A172 (cell line): ENCODE measurements at regions not wholly inside any gene's neighbourhood (a gene's known extent, or its start where the extent isn't known, plus 50 kb on each side); places are given as distances from the start of the nearest gene placed in this dataset.

Source experiments
- DNase-seq: peaks from one replicate; pipeline ENCODE4 v3.0.0-alpha.2; 2015; ENCODE audit warnings: low spot score

- DNase-seq, result no peak
These were observed 376.1 kb downstream of the FBXW7 start for GRCh38 chr4:152159773-152160172.

- DNase-seq, result no peak
These were observed 377.7 kb downstream of the FBXW7 start for GRCh38 chr4:152158225-152158624.

DNA sequence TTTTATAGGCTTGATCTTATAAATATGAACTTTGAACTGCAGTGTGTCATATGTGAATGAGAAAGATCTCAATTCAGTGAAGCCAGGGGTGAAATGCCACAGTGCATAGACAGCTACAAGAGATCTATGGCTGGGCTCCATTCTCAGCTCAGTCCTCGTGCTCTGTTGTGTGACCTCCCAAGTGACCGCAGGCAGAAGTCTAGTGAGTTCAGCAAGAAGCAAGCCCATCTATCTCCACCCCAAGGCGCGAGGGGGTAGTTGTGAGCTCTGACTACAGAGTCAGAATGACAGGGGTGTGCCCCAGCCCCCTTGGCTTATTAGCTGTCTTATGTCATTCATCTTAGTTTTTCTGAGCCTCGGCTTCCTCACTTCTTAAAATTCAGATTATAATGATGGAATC lies 378.3 kb downstream of the FBXW7 start:
- no peak for DNase-seq

GRCh38 chr4:152156442-152156841 lies 379.4 kb downstream of the FBXW7 start:
- no peak for DNase-seq

DNA sequence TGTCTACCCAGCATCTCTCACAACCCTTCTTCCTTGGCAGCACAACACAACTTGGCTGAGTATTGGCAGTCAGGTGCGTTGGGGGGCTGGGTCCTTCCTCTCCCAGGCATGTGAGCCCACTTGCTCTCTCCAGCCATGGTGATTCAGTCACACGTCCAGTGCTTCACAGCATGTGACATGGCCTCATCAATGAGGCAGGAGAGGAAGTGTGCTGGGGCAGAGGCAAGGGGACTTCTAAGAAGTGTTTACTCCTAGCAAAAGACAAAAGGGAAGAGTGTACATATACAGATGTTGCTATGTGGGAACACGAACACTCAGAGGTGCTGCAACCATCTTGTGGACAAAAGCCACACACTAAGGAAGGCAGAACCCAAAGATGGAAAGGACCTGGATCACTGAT lies 380.8 kb downstream of the FBXW7 start:
- no peak for DNase-seq

DNA sequence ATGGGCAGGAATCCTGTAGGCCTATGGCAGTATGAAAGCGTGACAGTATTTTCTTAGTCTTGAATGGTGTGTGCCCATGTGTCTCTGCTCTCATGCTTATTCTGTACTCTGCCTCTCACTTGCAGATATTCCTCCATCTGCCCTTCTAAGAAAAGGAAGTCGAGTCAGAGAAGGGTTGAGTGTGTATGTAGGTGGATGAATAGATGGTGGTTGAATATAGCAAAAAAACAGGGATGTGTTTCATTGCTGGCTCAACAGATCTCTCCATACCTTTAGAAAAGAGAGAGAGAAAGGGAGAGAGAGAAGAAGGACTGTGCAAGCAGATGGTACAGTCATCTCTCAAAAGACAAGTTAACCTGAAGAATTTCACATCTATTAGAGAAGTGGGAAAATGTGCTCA lies 381.5 kb downstream of the FBXW7 start:
- DNase-seq, result no peak

DNA sequence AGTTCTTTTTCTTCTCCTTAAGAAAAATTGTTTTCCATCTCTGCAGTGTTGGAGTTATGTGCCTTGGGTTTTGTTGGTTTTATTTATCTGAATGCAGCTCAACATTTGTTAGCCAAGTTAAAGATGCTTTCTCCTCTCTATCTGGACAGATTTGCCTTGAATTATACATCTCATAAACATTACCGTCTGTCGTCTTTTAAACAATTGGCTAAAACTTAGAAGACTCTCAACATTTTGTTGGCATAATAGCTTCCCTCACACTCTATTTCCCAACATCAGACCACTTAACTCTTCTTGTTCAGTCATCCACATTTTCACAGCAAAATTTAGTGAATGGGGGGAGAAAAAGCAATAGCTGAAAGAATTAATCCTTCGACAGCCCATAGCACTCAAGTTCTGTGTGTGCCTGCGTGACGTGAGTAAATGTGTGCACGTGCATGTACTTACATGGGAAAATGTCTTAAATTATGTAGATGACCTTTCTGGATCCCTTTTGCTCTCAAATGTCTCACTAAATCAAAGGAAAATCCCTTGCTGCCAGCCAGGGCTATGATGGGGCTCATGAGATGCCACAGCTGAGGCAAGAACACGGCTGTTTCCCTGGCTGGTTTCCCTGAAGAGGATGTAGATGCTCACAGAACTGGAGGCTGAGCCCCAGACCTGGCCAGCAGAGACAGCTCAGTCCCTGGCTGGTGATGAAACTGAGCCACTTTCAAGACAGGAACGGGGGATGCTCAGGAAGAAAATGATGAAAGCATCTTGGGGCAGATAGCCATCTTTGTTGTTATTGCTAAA lies 382.2 kb downstream of the FBXW7 start:
- DNase-seq, result no peak

GRCh38 chr4:152150214-152150613 lies 385.7 kb downstream of the FBXW7 start:
- DNase-seq, result no peak

DNA sequence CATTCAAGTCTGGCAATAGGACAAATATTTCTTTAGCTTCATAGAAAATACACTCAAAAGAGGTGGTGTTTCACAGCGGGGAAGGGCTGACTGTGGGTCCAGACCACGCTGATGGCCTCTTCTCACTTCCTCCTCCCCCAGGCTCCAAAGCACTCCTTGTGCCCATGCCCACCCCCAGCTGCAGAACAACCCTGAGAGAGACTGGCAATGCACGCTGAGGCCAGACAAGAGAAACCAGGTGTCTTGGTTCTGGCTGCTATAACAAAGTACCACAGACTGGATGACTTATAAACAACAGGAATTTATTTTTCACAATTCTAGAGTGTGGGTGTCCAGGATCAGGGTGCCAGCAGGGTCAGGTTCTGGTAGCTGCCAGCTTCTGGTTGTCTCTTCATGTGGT lies 386.1 kb downstream of the FBXW7 start:
- no peak for DNase-seq

GRCh38 chr4:152148057-152148456 lies 387.2 kb upstream of the GATB start:
- no peak for DNase-seq

DNA sequence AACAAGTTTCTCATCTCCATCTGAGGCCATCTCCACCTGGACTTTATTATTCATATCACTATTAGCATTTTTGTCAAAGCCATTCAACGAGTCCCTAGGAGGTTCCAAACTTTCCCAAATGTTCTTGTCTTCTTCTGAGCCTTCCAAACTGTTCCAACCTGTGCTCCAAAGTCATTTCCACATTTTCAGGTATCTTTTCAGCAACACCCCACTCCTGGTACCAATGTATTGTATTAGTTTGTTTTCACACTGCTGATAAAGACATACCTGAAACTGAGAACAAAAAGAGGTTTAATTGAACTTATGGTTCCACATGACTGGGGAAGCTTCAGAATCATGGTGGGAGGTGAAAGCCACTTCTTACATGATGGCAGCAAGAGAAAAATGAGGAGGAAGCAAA lies 385.4 kb upstream of the GATB start:
- DNase-seq, result no peak

DNA sequence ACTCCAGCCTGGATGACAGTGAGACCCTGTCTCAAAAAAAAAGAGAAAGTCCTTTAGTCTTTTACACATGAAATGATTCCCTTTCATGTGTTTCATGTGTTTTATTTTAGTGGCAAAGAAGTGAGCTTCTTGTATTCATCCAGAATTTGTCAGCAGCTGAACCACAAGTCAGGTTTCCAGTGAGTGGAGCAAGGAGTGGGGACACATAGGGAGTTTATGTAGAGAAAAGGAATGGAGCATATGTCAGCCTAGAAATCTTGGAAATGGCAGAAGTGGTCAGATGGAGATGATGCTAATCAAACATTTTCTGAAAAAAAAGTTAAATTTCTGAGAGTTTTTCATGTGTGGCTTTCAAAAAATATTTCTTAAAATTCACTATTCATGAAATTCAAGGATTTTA lies 383.0 kb upstream of the GATB start:
- DNase-seq, result no peak

- DNase-seq, result no peak
These were observed 377.6 kb upstream of the GATB start for GRCh38 chr4:152138451-152138850.

DNA sequence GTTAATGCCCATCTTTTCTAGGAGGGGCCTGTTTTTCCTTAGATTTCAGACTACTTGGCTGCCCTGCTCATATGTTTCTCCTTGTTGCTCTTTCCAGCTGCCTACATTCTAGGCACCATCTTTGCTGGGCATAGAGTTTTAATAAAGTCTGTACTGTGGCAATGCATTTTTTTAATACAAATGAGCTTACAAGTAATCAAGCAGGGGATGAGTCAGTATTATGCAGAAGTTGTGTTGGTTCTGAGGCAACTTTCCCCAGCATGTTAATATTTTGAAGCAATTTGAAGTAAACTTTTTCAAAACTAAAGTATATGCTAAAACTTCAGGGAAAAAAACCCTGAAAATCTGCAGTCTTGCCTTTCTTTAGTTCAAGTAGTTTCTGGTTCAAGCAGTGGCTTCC lies 372.0 kb upstream of the GATB start:
- no peak for DNase-seq

DNA sequence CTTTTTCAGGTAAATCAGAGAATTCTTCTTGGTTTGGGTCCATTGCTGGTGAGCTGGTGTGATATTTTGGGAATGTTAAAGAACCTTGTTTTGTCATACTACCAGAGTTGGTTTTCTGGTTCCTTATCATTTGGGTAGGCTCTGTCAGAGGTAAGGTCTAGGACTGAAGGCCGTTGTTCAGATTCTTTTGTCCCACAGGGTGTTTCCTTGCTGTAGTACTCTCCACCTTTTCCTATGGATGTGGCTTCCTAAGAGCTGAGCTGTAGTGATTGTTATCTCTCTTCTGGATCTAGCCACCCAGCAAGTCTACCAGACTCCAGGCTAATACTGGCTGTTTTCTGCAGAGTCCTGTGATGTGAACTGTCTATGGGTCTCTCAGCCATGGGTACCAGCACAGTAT lies 367.5 kb upstream of the GATB start:
- DNase-seq, result no peak

DNA sequence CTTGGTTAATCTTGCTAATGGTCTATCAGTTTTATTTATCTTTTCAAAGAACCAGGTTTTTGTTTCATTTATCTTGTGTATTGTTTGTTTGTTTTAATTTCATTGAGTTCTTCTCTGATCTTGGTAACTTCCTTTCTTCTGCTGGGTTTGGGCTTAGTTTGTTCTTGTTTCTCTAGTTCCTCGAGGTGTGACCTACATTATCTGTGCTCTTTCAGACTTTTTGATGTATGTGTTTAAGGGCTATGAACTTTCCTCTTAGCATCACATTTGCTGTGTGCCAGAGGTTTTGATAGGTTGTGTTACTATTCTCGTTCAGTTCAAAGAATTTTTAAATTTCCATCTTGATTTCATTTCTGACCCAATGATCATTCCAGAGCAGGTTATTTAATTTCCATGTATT lies 365.4 kb upstream of the GATB start:
- DNase-seq, result no peak

DNA sequence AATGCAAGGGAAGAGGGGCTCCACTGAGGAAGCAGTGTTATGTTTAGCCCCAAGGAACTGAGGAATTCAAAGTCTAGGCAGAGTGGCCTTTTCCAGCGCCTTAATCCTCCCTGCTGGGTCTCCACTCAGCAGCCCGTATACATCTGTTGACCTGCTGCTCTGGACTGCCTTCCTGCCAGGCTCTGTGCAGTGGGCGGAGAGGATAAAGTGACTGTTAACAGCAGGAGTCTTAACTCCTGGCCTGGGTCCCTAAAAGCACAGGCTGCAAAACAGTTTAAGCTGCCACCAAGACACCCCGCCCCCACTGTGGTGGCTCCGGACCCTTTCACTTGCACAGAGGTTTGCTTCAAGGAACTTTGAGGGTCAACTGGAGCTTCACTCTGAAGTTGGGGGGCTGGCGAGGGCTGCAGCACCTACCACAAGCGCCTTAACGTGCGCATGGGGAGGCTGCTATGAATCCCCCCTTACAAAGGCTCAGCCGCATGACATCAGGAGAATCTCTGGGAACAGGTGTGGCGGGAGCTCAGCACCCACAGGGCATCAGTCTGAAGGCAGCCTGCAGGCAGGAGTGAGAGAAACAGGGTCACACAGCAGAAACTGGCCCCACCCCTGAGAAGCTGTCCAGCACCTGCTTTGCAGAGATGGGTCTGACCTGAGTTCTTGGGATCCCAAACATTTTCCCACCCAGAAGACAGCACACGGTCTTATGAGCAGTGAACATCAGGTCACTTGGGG lies 358.2 kb upstream of the GATB start:
- no peak for DNase-seq

DNA sequence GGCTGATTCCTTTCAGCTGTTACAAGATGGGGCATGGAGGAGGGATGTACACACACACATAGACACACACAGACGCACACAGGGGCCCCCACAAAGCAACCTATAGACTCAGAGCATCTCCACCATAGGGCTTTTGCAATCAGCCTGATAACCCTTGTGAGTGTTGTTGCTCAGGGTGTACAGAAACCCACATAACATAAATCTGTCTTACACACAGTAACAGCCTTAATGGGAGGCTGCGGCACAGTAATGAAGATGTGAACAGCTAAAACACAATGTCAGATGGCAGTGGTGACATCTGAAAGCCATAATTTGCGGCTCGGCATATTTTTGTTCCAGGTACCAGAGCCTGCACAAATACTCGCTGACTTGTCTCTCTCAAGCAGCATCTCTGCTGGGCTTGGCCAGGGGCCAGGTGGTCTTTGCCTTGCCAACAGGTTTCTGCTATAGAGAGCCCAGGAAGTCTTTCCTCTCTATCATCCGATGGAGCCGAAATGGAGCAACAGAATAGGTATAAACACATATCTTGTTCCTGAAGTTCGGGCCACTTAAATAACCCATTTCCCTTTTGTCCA lies 357.2 kb upstream of the GATB start:
- no peak for DNase-seq

GRCh38 chr4:152117520-152117919 lies 356.7 kb upstream of the GATB start:
- DNase-seq, result no peak

DNA sequence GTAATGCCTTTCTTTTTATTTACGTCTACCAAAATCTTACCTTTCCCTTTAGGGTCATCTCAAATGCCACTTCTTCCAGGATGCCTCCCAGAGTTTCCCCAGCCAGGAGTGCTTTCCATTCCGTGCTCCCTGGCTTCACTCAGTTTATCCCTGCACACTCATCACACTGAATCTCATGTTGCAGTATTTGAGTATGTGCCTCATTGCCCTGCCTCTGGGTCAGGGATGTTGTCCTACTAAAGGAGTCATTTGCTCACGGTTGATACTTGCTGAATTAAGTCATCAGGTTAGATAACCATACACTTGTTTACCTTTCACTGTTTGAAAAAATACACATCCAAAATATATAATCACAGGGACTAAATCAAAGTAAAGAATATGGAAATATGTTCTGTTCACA lies 356.2 kb upstream of the GATB start:
- no peak for DNase-seq

DNA sequence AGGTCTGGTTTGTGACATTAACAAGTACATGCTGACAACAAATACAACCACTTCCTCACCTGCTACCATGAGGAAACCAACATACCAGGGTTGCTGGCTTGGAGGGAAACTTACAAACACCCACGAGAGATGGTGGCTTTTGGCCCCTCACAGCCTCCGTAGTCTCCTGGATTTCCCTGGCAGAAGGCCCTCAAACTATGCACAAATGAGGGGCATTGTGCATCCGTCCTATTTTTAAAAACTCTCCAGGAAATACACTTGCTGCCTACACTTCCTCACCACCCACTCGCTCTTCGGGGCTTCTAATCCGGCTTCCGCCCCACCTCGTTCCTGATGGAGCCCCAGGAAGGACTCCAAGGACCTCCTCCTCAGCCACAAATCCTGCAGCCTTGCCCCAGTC lies 355.0 kb upstream of the GATB start:
- DNase-seq, result no peak

DNA sequence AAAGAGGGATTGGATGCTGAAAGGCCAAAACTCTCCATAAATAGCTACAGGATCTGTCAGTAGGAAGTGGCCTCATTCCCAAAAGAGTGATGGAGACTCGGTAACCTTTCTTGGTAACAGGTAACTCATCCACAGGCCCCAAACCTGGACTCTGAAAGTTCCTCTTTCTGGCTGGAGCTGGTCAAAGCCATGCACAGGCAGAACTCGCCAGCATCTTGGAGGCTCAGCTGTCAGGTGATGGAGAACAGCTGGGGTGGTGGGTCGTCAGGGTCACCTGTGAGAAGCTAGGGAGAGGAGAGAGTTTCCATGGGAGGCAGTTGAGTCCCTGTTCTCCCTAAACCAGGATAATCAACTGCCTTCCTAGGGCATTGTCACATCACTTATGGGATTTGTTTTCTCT lies 354.3 kb upstream of the GATB start:
- no peak for DNase-seq

- DNase-seq, result no peak
These were observed 353.8 kb upstream of the GATB start for GRCh38 chr4:152114562-152114961.
